Mesendoderm (in vitro differentiated cells): ENCODE measurements at regions not wholly inside any gene's neighbourhood (a gene's known extent, or its start where the extent isn't known, plus 50 kb on each side); places are given as distances from the start of the nearest gene placed in this dataset.

Experiments used
- DNase-seq: peaks from one replicate; pipeline ENCODE4 v3.0.0; 2013
- H2AK5ac ChIP-seq: 2 replicates; pipeline ENCODE4 v1.6.1; 2013; ENCODE audit warnings: low read length, inconsistent platforms
- H2BK120ac ChIP-seq: 2 replicates; pipeline ENCODE4 v1.6.1; 2013; ENCODE audit warnings: low read depth, mild to moderate bottlenecking, low read length, moderate library complexity, mixed read lengths
- H2BK15ac ChIP-seq: replicated peaks from 2 replicates; pipeline ENCODE4 v1.6.1; 2013; ENCODE audit warnings: low read depth, mild to moderate bottlenecking, moderate library complexity
- H2BK5ac ChIP-seq: 2 replicates; pipeline ENCODE4 v1.6.1; 2013; ENCODE audit warnings: low read length, inconsistent platforms
- H3K18ac ChIP-seq: 2 replicates; pipeline ENCODE4 v1.6.1; 2013; ENCODE audit warnings: mild to moderate bottlenecking, low read length, mixed read lengths
- H3K23ac ChIP-seq: one replicate; pipeline ENCODE4 v1.6.1; 2013; ENCODE audit warnings: low read length
- H3K27ac ChIP-seq: 2 replicates; pipeline ENCODE4 v1.5.1; 2013; ENCODE audit warnings: low read depth, mild to moderate bottlenecking, inconsistent platforms, low read length, moderate library complexity
- H3K27me3 ChIP-seq: 2 replicates; pipeline ENCODE4 v1.6.1; 2013; ENCODE audit warnings: low read length, control low read depth, mild to moderate bottlenecking, inconsistent platforms; ENCODE audit not compliant: insufficient read depth, poor library complexity
- H3K36me3 ChIP-seq: 2 replicates; pipeline ENCODE4 v1.6.1; 2013; ENCODE audit warnings: low read length, inconsistent platforms; ENCODE audit not compliant: control insufficient read depth, insufficient read depth
- H3K4ac ChIP-seq: one replicate; pipeline ENCODE4 v1.6.1; 2013; ENCODE audit warnings: low read depth, mild to moderate bottlenecking, low read length, moderate library complexity
- H3K4me1 ChIP-seq: 2 replicates; pipeline ENCODE4 v1.6.1; 2013; ENCODE audit warnings: low read depth, low read length, inconsistent platforms; ENCODE audit not compliant: control insufficient read depth
- H3K4me2 ChIP-seq: 2 replicates; pipeline ENCODE4 v1.6.1; 2013; ENCODE audit warnings: low read length
- H3K4me3 ChIP-seq: 2 replicates; pipeline ENCODE4 v1.5.1; 2013; ENCODE audit warnings: mild to moderate bottlenecking, low read length
- H3K56ac ChIP-seq: one replicate; pipeline ENCODE4 v1.6.1; 2013; ENCODE audit warnings: low read length
- H3K79me1 ChIP-seq: 2 replicates; pipeline ENCODE4 v1.6.1; 2013; ENCODE audit warnings: low read length, inconsistent platforms
- H3K79me2 ChIP-seq: 2 replicates; pipeline ENCODE4 v1.6.1; 2013; ENCODE audit warnings: mild to moderate bottlenecking, low read length; ENCODE audit not compliant: control insufficient read depth, insufficient read depth
- H3K9ac ChIP-seq: 2 replicates; pipeline ENCODE4 v1.6.1; 2013; ENCODE audit warnings: low read length, inconsistent platforms
- H4K5ac ChIP-seq: one replicate; pipeline ENCODE4 v1.6.1; 2013; ENCODE audit warnings: low read length
- H4K8ac ChIP-seq: one replicate; pipeline ENCODE4 v1.6.1; 2013; ENCODE audit warnings: low read depth, mild to moderate bottlenecking, control low read depth, low read length, moderate library complexity
- WGBS: extraction: QIAGEN DNeasy Blood & Tissue Kit; methylation state at CpG from one replicate; pipeline ENCODE4 v1.1.7; 2013; ENCODE audit warnings: low lambda C conversion rate, missing lambda C conversion rate; ENCODE audit not compliant: insufficient coverage; ENCODE audit errors: extremely low coverage; 5-methylcytosine and 5-hydroxymethylcytosine counted together

GRCh38 chr3:103052236-103052830 lies 617.5 kb downstream of the ZPLD1 start:
- Histone ChIP-seq H3K23ac (no peak overlapping the region), H3K27me3 (no peaks in the 10 kb centered on the region), H2BK120ac (no peak overlapping the region), H4K8ac (no peak overlapping the region), H3K4me2 (no peak overlapping the region), H3K79me2 (no peaks in the 10 kb centered on the region), H3K9ac (no peak overlapping the region), H3K56ac (no peak overlapping the region), H2AK5ac (no peak overlapping the region), H2BK15ac (no peak overlapping the region), H3K4me1 (no peaks in the 10 kb centered on the region), H3K27ac (no peak overlapping the region), H3K18ac (no peak overlapping the region), H2BK5ac (no peak overlapping the region), H3K36me3 (no peaks in the 10 kb centered on the region), H4K5ac (no peak overlapping the region), H3K4ac (no peak overlapping the region), H3K4me3 (no peak overlapping the region), H3K79me1 (no peaks in the 10 kb centered on the region)
- no CpG with 5 or more reads among the region's 1 CpG for WGBS
- DNase-seq, result no peak

DNA sequence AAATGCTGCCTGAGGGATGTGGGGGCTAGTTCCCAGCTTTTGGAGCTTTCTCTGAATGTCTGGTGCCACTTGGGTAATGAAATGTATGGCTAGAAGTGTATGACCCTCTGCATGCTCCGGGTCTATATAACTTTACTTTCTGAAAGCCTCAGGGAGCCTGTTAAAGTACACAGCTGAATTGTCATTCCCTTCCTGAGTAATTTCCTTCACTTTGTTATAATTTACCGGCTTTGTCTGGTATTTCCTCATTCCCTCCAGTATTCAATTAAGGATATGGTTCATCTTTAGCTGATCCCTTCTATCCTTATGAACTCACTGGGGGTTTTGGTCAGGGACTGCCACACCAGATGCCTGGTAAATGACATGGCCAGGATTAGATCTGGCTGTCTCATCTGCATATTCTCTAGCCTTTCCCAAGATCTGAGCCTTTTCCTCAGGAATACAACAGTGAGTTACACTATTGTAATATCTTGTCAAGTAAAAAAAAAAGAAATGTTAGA lies 620.3 kb downstream of the ZPLD1 start:
- Histone ChIP-seq H3K27ac (no peak overlapping the region), H3K79me1 (no peaks in the 10 kb centered on the region), H4K5ac (no peak overlapping the region), H3K36me3 (no peaks in the 10 kb centered on the region), H2AK5ac (no peak overlapping the region), H3K4me2 (no peak overlapping the region), H2BK5ac (no peak overlapping the region), H3K79me2 (no peaks in the 10 kb centered on the region), H3K9ac (no peak overlapping the region), H3K4me3 (no peak overlapping the region), H4K8ac (no peak overlapping the region), H3K18ac (no peak overlapping the region), H2BK120ac (no peak overlapping the region), H2BK15ac (no peak overlapping the region), H3K4ac (no peak overlapping the region), H3K27me3 (no peaks in the 10 kb centered on the region), H3K56ac (no peak overlapping the region), H3K4me1 (no peaks in the 10 kb centered on the region), H3K23ac (no peak overlapping the region)
- no CpG with 5 or more reads among the region's 2 CpGs for WGBS
- no peak for DNase-seq

GRCh38 chr3:103056542-103056941 lies 621.7 kb downstream of the ZPLD1 start:
- Histone ChIP-seq H2AK5ac (no peak overlapping the region), H3K4me2 (no peak overlapping the region), H3K36me3 (no peaks in the 10 kb centered on the region), H3K79me1 (no peaks in the 10 kb centered on the region), H3K27me3 (no peaks in the 10 kb centered on the region), H4K8ac (no peak overlapping the region), H3K27ac (no peak overlapping the region), H3K9ac (no peak overlapping the region), H3K4me3 (no peak overlapping the region), H3K23ac (no peak overlapping the region), H3K18ac (no peak overlapping the region), H2BK5ac (no peak overlapping the region), H3K56ac (no peak overlapping the region), H2BK120ac (no peak overlapping the region), H4K5ac (no peak overlapping the region), H3K4ac (no peak overlapping the region), H2BK15ac (no peak overlapping the region), H3K4me1 (no peaks in the 10 kb centered on the region), H3K79me2 (no peaks in the 10 kb centered on the region)
- no CpG with 5 or more reads among the region's 3 CpGs for WGBS
- no peak for DNase-seq

DNA sequence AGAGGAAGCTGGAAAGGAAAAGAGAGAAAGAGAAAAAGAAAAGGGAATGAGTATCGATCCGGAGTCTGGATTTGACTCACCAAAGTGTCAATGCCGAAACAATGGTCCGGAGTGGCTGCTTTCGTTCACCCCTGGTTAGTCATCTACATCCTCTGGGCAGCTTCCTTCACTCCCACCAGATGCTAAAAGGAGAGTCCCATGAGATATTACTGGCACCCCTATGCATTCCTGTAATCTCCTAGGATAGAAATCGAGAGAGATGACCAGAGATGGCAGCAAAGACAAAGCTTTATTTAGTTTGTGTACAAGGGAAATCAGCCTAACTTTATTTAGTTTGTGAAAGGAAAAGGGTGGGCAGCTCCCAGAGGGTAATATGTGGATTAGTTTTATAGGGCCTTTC lies 622.2 kb downstream of the ZPLD1 start:
- H3K27ac ChIP-seq, result no peak overlapping the region
- H3K56ac ChIP-seq, result no peak overlapping the region
- WGBS, result no CpG with 5 or more reads among the region's 6 CpGs
- no peak overlapping the region for H3K18ac ChIP-seq
- no peak overlapping the region for H2BK120ac ChIP-seq
- DNase-seq, result no peak
- H3K9ac ChIP-seq, result no peak overlapping the region
- H3K4me2 ChIP-seq, result no peak overlapping the region
- H4K5ac ChIP-seq, result no peak overlapping the region
- no peak overlapping the region for H2BK5ac ChIP-seq
- no peaks in the 10 kb centered on the region for H3K27me3 ChIP-seq
- H4K8ac ChIP-seq, result no peak overlapping the region
- H2AK5ac ChIP-seq, result no peak overlapping the region
- H3K4me1 ChIP-seq, result no peaks in the 10 kb centered on the region
- H3K4ac ChIP-seq, result no peak overlapping the region
- H3K79me1 ChIP-seq, result no peaks in the 10 kb centered on the region
- H3K4me3 ChIP-seq, result no peak overlapping the region
- no peak overlapping the region for H2BK15ac ChIP-seq
- H3K23ac ChIP-seq, result no peak overlapping the region
- H3K36me3 ChIP-seq, result no peaks in the 10 kb centered on the region
- no peaks in the 10 kb centered on the region for H3K79me2 ChIP-seq

- Histone ChIP-seq H2BK15ac (no peak overlapping the region), H4K5ac (no peak overlapping the region), H3K27ac (no peak overlapping the region), H3K18ac (no peak overlapping the region), H3K9ac (no peak overlapping the region), H3K4me2 (no peak overlapping the region), H2AK5ac (no peak overlapping the region), H3K36me3 (no peaks in the 10 kb centered on the region), H2BK5ac (no peak overlapping the region), H2BK120ac (no peak overlapping the region), H3K23ac (no peak overlapping the region), H3K27me3 (no peaks in the 10 kb centered on the region), H3K79me1 (no peaks in the 10 kb centered on the region), H4K8ac (no peak overlapping the region), H3K56ac (no peak overlapping the region), H3K79me2 (no peaks in the 10 kb centered on the region), H3K4ac (no peak overlapping the region), H3K4me1 (no peaks in the 10 kb centered on the region), H3K4me3 (no peak overlapping the region)
- no peak for DNase-seq
Measured at GRCh38 chr3:103057487-103057886, 622.7 kb downstream of the ZPLD1 start.

DNA sequence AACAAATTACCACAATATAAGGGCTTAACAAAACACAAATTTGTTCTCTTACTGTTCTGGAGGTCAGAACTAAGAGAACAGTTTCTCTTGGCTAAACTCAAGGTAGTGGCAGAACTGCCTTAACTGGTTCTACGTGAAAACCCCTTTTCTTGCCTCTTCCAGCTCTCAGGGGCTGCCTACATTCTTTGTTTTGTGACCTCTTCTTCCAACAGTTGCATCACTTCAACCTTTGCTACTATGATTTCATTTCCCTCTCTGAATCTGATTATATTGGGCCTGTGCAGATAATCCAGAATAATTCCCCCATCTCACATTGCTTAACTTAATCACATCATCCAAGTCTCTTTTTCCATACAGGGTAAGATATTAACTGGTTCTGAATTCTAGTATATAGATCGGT lies 624.6 kb downstream of the ZPLD1 start:
- Histone ChIP-seq H4K5ac (no peak overlapping the region), H3K18ac (no peak overlapping the region), H3K4me1 (no peaks in the 10 kb centered on the region), H3K4ac (no peak overlapping the region), H3K9ac (no peak overlapping the region), H3K79me1 (no peaks in the 10 kb centered on the region), H3K56ac (no peak overlapping the region), H2BK5ac (no peak overlapping the region), H2AK5ac (no peak overlapping the region), H3K23ac (no peak overlapping the region), H2BK15ac (no peak overlapping the region), H4K8ac (no peak overlapping the region), H3K79me2 (no peaks in the 10 kb centered on the region), H3K36me3 (no peaks in the 10 kb centered on the region), H3K4me3 (no peak overlapping the region), H2BK120ac (no peak overlapping the region), H3K27me3 (no peaks in the 10 kb centered on the region), H3K27ac (no peak overlapping the region), H3K4me2 (no peak overlapping the region)
- DNase-seq, result peak; percentile 6
- no CpG with 5 or more reads among the region's 2 CpGs for WGBS
